Neural progenitor cell (in vitro differentiated cells): ENCODE measurements at regions not wholly inside any gene's neighbourhood (a gene's known extent, or its start where the extent isn't known, plus 50 kb on each side); places are given as distances from the start of the nearest gene placed in this dataset.

Experiments used
- EZH2 ChIP-seq: fragments of 200-600 bp; sonication (generic); IDR thresholded peaks from 2 replicates; pipeline ENCODE4 v1.6.1; 2017; ENCODE audit warnings: antibody characterized with exemption, mild to moderate bottlenecking, moderate library complexity
- EZH2phosphoT487 ChIP-seq: fragments of 200-600 bp; sonication (generic); IDR thresholded peaks from 2 replicates; pipeline ENCODE4 v1.6.1; 2017; ENCODE audit warnings: antibody characterized with exemption
- TF ChIP-seq, protein P1 (sequence below): fragments of 200-600 bp; sonication (generic); IDR thresholded peaks from 2 replicates; pipeline ENCODE4 v1.5.1; 2017; ENCODE audit warnings: antibody characterized with exemption, mild to moderate bottlenecking

- no peak for TF ChIP-seq EZH2
- TF ChIP-seq, protein P1, sequence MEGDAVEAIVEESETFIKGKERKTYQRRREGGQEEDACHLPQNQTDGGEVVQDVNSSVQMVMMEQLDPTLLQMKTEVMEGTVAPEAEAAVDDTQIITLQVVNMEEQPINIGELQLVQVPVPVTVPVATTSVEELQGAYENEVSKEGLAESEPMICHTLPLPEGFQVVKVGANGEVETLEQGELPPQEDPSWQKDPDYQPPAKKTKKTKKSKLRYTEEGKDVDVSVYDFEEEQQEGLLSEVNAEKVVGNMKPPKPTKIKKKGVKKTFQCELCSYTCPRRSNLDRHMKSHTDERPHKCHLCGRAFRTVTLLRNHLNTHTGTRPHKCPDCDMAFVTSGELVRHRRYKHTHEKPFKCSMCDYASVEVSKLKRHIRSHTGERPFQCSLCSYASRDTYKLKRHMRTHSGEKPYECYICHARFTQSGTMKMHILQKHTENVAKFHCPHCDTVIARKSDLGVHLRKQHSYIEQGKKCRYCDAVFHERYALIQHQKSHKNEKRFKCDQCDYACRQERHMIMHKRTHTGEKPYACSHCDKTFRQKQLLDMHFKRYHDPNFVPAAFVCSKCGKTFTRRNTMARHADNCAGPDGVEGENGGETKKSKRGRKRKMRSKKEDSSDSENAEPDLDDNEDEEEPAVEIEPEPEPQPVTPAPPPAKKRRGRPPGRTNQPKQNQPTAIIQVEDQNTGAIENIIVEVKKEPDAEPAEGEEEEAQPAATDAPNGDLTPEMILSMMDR, result no peak
- TF ChIP-seq EZH2phosphoT487, result no peak
These were observed 232.9 kb upstream of the TANK start for GRCh38 chr2:160927324-160927723.
